Bone marrow (tissue), 2 donors: ENCODE measurements at regions not wholly inside any gene's neighbourhood (a gene's known extent, or its start where the extent isn't known, plus 50 kb on each side); places are given as distances from the start of the nearest gene placed in this dataset.
A peak's percentile ranks its signal among the peaks of the same experiment; 100 is the strongest.

ENCODE experiments used
- DNase-seq, 2 donors: peaks; one replicate each; lab custom pipeline; 2025; lab: John Stamatoyannopoulos, UW

- DNase-seq = no peak
Measured at GRCh38 chr4:20353646-20354045, 101.9 kb downstream of the SLIT2 start.

DNA sequence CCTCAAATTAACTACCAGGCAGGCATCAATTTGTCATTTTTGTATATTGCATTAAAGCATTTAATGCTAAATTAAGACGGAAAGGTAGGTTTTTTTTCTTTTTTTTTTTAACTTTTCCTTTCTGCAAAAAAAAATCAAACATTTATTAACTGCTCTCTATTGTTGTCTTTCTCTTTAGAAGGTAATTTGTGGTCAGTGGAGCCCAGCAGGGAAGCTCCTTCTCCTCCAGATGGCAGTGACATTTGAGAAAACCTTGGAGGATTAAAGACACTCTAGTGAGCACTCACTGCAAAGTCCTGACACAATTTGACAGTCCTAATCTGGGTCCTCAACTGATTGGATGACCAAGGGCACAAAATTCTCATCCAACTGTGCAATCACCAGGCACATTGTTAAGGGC is 102.4 kb downstream of the SLIT2 start:
- no peak for DNase-seq

DNA sequence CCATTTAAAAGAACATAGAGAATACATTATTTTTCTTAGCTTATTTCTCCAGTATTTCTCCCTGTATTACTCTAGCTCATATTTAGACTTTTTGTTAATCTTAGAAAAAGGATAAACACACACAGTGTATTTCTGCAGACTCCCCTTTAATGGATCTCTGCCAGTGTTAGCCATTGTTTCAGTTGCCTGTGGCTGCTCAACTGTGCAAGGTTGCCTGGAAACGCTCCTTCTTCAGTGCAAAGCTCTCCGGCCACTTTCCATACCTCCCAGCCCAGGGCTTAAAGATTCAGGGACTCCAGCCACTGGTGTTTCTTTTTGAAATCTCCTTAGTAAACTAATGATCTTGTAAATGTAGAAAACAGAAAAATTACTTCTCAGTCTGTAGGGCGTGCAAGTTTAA is 104.9 kb downstream of the SLIT2 start:
- DNase-seq = no peak

- DNase-seq = no peak
Measured at GRCh38 chr4:20358110-20358509, 106.4 kb downstream of the SLIT2 start.

DNA sequence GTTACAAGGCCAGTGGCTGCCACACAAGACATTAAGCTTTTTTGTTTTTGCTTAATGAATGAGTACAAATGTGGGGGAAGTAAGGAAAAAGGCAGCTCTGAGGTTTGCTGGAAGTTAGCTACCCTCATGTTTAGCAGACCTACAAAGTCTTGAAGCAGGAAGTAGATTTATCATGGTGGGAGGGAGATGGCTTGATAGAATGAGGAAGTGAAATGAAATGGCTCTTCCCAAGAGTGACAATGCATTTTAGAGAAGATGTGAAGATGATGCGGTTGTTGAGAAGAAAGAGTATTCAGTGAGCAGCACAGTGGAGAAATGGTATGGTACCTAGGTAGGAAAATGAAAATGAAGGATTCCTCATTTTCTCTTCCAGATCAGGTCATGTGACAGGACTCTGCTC is 108.0 kb downstream of the SLIT2 start:
- DNase-seq = peak in 1 of 2 donors; percentile 12

- DNase-seq = no peak
Measured at GRCh38 chr4:20362148-20362547, 110.4 kb downstream of the SLIT2 start.

- no peak for DNase-seq
Measured at GRCh38 chr4:20364969-20365368, 113.3 kb downstream of the SLIT2 start.

GRCh38 chr4:20367446-20367845 is 115.7 kb downstream of the SLIT2 start:
- DNase-seq = no peak

GRCh38 chr4:20368926-20369325 is 117.2 kb downstream of the SLIT2 start:
- DNase-seq = no peak

DNA sequence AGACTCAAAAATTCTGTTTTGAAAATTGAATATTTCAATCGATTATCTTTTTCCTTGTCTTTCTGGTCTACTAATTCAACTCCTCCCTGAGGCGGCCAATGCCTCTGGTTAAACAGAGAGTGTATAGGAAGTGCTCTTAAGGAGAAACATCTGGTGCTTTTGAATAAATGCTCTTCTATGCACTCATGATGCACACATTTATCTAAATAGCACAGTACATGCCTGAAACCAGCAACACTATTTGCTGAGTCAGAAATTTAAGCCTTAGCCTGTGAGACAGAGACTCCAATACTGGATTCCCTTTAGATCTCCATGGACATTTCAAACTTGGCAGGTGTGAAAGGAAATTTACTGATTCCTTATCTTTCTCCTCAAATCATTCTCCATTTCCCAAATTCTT is 118.6 kb downstream of the SLIT2 start:
- no peak for DNase-seq

- no peak for DNase-seq
Measured at GRCh38 chr4:20376070-20376469, 124.4 kb downstream of the SLIT2 start.

- DNase-seq = no peak
Measured at GRCh38 chr4:20378181-20378580, 126.5 kb downstream of the SLIT2 start.

DNA sequence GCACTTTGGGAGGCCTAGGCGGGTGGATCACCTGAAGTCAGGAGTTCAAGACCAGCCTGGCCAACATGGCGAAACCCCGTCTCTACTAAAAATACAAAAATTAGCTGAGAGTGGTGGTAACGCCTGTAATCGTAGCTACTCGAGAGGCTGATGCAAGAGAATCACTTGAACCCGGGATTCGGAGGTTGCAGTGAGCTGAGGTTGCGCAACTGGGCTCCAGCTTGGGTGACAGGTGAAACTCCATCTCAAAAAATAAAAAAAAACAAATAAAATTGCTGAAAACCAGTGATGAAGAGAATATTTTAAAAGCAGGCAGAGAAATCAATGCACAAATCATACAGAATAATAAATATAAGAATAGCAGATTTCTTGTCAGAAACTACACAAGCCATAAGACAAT is 129.3 kb downstream of the SLIT2 start:
- no peak for DNase-seq

DNA sequence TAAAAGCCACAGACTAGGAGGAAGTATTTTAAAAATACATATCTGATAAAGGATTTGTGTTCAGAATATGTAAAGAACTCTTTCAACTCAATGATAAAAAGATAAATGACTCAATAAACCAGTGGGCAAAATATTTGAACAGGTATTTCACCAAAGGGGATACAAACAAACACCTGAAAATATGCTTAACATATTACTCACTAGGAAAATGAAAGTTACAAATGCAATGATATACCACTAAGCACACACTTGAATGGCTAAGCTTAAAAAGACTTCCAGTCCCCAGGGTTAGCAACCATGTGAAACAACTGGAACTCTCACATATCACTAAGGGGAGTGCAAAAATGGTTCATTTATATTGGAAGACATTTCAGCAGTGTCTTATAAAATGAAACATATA is 131.6 kb downstream of the SLIT2 start:
- DNase-seq = no peak

- DNase-seq = no peak
Measured at GRCh38 chr4:20383969-20384368, 132.3 kb downstream of the SLIT2 start.

GRCh38 chr4:20384456-20384855 is 132.8 kb downstream of the SLIT2 start:
- no peak for DNase-seq

DNA sequence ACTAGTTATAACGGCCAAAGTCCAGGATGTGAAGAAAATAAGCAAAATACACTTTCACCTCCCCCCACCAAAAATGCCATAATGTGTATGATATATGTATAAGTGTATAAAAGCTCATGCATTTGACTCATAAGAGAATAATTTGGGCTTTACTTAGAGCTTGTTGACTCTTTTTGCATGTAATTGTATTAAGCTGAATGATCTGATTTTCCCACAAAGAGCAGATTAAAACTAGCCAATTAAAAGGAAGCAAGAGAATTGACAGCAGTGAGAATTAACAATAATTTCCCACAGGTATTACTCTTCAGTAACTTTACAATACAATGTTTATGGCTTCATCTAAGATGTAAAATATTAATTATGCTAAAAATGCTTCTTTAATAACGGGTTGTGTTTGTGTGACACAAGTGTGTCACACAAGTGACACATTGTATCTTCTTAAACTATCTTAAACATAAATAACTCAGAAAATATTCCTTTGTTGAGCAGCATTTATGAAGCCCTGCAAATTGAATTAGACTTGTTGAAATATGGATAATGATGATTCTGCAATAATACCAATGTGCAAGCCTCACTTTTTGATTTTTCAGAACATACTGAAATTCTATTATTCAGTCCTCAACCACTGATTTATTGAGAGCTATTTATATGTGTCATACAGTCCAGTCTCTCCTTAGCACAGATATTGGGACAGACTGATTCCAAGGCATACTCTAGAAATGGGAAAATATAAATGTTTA is 134.5 kb downstream of the SLIT2 start:
- no peak for DNase-seq

DNA sequence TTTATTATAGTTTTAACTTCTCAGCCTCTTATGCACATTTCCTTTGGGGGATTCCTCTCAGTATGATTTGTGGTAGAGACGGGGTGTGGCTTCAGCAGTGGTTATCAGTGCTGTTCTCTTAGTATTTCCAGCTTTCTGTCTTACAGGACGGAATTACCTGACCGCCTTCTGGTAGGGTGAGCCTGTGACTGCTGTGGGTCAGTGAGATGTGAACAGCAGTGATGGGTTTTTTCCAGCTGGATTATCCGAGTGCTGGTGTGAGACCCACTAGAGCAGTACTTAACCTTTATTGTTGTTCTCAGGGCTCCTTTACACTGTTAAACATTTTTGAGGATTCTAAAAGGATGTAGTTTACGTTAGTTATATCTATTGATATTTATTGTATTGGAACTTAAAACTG is 135.2 kb downstream of the SLIT2 start:
- DNase-seq = no peak

DNA sequence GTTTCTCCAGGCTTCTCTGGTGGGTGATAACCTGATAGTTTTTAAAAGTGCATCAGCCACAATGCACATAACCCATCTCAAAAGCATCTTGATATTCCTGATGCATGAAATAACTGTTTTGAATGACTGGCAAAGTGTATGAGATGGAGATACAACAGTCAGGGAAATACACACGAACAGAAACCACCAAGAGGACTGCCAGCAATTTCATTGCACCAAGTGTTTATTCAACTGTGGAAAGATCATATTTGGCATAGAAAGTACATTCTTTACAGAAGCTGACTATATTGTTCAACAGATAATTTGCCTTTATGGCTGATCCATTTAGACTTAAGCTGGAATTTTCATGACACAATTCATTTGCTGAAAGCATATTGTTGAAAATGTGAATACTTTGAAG is 139.5 kb downstream of the SLIT2 start:
- no peak for DNase-seq

DNA sequence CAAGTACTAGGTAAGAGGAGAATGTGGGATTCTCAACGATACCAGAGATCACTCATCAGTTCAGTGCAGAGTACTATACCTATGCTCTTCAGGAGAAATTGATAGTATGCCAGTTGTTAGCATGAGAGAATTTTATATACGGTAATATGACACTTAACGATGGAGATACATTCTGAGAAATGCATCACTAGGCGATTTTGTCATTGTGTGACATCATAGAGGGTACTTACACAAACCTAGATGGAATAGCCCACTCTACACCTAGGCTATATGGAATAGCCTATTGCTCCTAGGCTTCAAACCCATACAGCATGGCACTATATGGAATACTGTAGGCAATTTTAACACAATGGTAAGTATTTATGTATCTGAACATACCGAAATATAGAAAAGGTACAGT is 140.2 kb downstream of the SLIT2 start:
- DNase-seq = no peak

DNA sequence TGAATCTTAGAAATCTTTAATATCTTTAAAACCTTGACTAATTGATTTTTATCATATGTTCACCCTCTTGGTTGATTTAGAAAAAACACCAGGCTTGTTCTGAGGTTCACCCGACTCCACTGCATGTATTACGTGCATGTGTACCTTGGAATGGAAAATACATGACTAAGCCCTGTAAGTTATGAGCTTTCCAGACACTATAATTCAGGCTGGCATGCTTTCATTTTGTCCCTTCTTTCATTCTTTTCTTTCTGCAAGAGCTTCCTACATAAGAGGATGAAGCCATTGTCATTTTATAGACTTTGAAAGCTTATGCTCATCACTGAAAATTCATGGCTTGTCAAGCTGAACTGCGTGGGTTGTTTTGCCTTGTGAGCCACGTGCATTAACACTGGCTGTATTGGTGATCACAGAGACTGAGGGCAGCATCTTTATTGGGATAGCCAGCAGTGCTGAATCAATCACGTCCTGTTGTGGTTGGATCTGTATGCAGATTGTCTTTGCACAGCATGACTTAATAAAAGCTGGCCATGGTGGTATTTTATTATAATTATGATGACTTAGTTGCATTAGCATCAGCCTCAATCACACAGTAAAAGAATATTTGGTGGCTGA is 141.9 kb downstream of the SLIT2 start:
- DNase-seq = no peak

DNA sequence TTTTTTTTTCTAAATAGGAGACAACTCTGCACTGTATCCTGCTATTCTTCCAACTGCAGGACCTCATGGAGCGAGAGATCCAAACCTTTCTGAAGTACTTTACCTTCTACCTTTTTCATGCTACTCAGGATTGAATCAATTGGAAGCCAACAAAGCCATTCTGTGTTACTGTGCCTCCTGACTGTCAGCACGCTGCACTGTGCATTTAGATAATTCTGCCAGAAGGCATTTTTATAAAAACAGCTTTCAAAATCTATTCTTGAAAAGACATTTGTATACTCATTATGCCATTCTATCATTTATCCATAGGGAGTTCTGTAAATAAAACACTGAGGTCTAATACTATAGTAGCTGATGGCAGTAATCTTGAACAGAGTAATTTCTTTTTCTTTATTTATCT is 142.8 kb downstream of the SLIT2 start:
- DNase-seq = no peak

DNA sequence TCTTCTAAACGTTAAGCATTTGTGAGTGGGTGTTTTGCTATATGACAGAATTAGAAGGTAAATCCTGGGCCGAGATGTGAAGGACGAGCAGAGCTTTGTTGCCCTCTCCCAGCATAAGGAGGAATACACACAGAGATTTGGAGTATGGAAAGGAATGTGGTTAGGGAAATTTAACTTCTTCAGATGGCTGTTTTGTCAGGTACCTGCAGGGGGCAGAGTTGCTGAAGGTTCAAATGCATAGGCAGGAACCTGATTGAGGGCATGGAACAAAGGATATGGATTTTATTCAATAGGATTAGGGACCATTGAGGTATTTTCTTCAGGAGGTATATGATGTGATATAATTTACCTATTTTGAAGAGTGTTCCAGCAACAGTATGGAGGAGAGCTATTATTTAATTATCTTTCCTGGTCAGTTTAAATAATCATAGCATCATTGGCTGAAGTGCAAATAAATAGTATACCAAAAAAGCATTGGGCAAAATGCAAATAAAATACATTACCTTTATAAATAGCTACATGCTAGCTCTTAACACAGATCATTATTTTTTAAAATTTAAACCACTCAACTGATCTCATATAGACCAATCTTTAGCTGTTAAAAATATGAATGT is 143.6 kb downstream of the SLIT2 start:
- DNase-seq = no peak

DNA sequence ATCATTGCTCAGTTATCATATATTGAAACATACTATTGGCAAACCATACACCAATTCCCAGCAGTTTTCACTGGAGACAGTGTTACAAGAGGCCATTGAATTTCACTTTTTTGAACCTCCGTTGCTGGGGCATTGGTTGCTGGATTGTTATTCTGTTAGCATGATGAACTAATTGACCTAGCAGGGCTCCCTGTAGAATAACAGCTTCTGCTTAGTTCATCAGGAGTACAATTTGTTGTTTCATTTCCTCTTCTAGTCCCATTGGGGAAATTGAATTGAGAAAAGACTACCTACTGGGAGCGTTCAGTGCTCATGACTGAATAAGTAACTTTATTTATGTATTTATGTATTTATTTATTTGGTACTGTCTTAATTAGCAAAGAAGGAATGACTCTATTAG is 151.6 kb downstream of the SLIT2 start:
- DNase-seq = no peak
